NCI-H187 treated with DMSO at 0.1 percent for 48 hours (cell line): ENCODE measurements at regions not wholly inside any gene's neighbourhood (a gene's known extent, or its start where the extent isn't known, plus 50 kb on each side); places are given as distances from the start of the nearest gene placed in this dataset.
"Not testable (repeated sequence)": the region's sequence is repeated elsewhere in the genome, so short reads cannot be mapped to it uniquely, and the experiment has no call there.

Experiments
- DNase-seq: peaks from one replicate; lab custom pipeline; 2025; lab: John Stamatoyannopoulos, UW

GRCh38 chr10:9126728-9127127 is 1072.2 kb downstream of the GATA3 start:
- no peak for DNase-seq

- DNase-seq = no peak
Measured at GRCh38 chr10:9137368-9137767, 1082.9 kb downstream of the GATA3 start.

- DNase-seq = not testable (repeated sequence)
Measured at GRCh38 chr10:9138829-9139228, 1084.3 kb downstream of the GATA3 start.

GRCh38 chr10:9140373-9140772 is 1085.9 kb downstream of the GATA3 start:
- no peak for DNase-seq

- DNase-seq = no peak
Measured at GRCh38 chr10:9147475-9147874, 1093.0 kb downstream of the GATA3 start.

- no peak for DNase-seq
Measured at GRCh38 chr10:9149134-9149533, 1094.6 kb downstream of the GATA3 start.

- not testable (repeated sequence) for DNase-seq
Measured at GRCh38 chr10:9153057-9153456, 1098.6 kb downstream of the GATA3 start.

- DNase-seq = no peak
Measured at GRCh38 chr10:9157656-9158055, 1103.2 kb downstream of the GATA3 start.

- DNase-seq = no peak
Measured at GRCh38 chr10:9158675-9159074, 1104.2 kb downstream of the GATA3 start.

GRCh38 chr10:9160275-9160674 is 1105.8 kb downstream of the GATA3 start:
- no peak for DNase-seq

- DNase-seq = no peak
Measured at GRCh38 chr10:9163699-9164098, 1109.2 kb downstream of the GATA3 start.

- no peak for DNase-seq
Measured at GRCh38 chr10:9166770-9167169, 1112.3 kb downstream of the GATA3 start.

GRCh38 chr10:9172276-9172675 is 1117.8 kb downstream of the GATA3 start:
- no peak for DNase-seq

GRCh38 chr10:9175200-9175599 is 1120.7 kb downstream of the GATA3 start:
- DNase-seq = no peak

GRCh38 chr10:9183197-9183880 is 1128.9 kb downstream of the GATA3 start:
- not testable (repeated sequence) for DNase-seq

GRCh38 chr10:9188022-9188810 is 1133.7 kb downstream of the GATA3 start:
- DNase-seq = no peak

- DNase-seq = no peak
Measured at GRCh38 chr10:9189448-9189847, 1135.0 kb downstream of the GATA3 start.

GRCh38 chr10:9193120-9193519 is 1138.6 kb downstream of the GATA3 start:
- DNase-seq = no peak

- no peak for DNase-seq
Measured at GRCh38 chr10:9195385-9195784, 1140.9 kb downstream of the GATA3 start.

GRCh38 chr10:9198611-9199010 is 1144.1 kb downstream of the GATA3 start:
- DNase-seq = no peak

GRCh38 chr10:9205558-9205957 is 1151.1 kb downstream of the GATA3 start:
- DNase-seq = no peak

GRCh38 chr10:9209105-9209798 is 1154.8 kb downstream of the GATA3 start:
- no peak for DNase-seq

GRCh38 chr10:9211228-9211627 is 1156.7 kb downstream of the GATA3 start:
- no peak for DNase-seq
